ENCODE measurements at regions not wholly inside any gene's neighbourhood (a gene's known extent, or its start where the extent isn't known, plus 50 kb on each side); places are given as distances from the start of the nearest gene placed in this dataset.

- TF ChIP-seq TAF1 (IDR thresholded peaks at IDR 0.05; ENCODE audit: borderline replicate concordance, low read depth, low read length) = no peak
- no peak for TF ChIP-seq POLR2AphosphoS5 (IDR thresholded peaks at IDR 0.05; ENCODE audit: low read depth, low read length)
These were observed 270.5 kb downstream of the DMRT2 start for GRCh38 chr9:1320607-1321195.
